GM21447 (cell line): ENCODE measurements at regions not wholly inside any gene's neighbourhood (a gene's known extent, or its start where the extent isn't known, plus 50 kb on each side); places are given as distances from the start of the nearest gene placed in this dataset.

Source experiments
- ATAC-seq: cut with Tn5 transposase; IDR thresholded peaks from one replicate; pipeline ENCODE4 v1.9.1; 2021; ENCODE audit not compliant: unreplicated experiment

- no peak for ATAC-seq
These were observed 263.5 kb downstream of the INSIG2 start for GRCh38 chr2:118351796-118352195.

DNA sequence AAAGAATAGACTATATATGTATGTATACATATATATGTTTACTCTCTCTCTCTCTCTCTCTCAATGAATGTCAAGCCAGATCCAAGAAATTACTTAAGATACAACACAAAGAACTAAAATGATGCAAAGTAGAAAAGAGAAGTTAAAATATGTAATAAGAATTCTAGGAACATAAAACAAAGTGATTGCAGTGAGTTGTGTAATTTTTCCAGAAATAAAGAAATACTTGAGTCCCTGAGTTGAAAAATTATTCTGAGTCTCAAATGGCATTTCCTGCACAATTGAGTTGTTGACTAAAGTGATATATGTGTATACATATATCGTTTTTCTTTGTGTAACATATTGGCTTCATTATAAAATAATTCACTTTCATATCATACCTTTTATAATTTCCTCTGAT is 262.4 kb downstream of the INSIG2 start:
- no peak for ATAC-seq

DNA sequence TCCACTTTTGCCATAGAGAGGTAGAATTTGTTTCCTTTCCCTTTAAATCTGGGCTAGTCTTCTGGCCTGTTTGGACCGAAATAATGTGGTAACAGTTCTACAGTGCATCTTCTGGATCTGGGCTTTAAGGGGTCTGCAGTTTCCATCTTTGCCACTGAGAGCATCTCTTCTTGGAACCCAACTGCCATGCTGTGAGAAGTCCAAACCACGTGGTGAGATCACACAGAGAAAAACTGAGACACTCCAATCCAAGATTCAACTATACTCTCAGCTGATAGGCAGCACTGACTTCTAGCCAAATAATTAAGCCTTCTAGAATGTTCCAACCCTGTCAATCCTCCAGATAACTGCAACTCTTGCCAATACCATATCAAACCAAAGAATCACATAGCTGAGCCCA is 261.1 kb downstream of the INSIG2 start:
- ATAC-seq: no peak

GRCh38 chr2:118348380-118349034 is 260.2 kb downstream of the INSIG2 start:
- ATAC-seq: no peak

DNA sequence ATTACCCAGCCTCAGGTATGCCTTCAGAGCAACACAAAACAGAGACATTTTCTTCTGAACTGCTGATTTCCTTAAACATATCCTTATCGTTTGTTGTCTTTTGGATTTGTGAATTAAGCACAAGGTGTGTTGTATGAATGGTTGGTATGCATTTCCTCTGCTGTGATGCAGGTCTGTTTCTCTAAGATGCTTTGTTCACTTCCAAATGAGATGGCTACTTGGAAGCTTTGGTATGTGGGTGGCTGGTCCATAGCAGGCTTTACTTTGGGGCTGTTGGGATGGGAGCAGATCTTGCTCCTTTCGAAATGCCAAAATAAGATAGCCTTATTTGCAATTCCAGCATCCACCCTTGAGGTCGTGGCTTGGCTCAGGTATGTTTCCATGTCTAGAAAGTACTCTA is 257.2 kb downstream of the INSIG2 start:
- ATAC-seq: no peak

- ATAC-seq: no peak
These were observed 251.8 kb downstream of the INSIG2 start for GRCh38 chr2:118340103-118340502.

- no peak for ATAC-seq
These were observed 251.1 kb downstream of the INSIG2 start for GRCh38 chr2:118339386-118339785.

DNA sequence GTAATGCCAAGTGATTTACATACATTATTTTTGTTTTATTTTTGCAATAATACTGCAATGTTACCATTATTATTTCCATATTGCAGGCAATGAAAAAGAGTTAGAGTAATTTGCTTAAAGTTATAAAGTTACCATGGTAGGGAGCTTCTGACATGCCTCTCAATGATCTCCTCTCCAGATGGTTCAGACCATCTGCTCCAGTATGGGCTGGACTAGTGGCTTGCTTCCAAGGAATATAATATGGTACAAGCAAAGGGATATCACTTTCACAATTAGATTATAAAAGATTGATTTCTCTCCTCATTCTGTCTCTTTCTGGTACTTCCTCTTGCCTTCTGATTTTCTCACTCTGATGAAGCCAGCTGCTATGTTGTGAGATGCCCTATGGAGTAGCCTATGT is 245.4 kb downstream of the INSIG2 start:
- ATAC-seq: no peak

GRCh38 chr2:118325321-118325955 is 237.2 kb downstream of the INSIG2 start:
- no peak for ATAC-seq

GRCh38 chr2:118322406-118322805 is 234.1 kb downstream of the INSIG2 start:
- no peak for ATAC-seq

DNA sequence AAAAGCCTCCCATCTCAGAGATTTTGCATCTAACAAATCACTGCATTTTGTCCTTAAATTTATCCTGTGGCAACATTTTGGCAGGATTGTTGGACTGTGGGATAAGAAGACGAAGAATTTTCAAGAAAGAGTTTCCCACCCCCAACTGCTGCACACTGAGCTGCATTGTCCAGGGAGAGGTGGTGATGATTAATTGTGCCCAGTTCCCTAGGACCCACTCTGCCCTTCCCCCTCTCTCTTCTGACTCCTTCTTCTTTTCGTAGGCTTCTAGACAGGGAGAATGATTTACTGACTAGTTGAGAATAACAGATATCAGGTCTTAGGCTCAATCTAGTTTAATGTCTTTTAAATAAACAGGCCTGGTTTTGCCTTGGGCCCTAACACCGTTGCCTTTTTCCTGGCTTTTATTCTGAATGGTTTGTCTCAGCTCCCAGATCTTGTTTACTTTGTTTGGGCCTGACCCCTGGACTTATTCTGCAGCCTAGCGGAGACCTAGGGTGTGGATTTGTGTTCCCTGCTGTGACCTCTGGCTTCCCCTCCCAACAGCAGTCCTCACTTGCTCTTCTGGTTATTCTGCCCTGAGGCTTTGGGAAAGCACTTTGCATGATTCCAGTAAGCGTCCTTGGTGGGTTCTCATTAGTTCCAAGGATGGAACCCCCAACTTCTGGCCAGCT is 233.3 kb downstream of the INSIG2 start:
- ATAC-seq: no peak

DNA sequence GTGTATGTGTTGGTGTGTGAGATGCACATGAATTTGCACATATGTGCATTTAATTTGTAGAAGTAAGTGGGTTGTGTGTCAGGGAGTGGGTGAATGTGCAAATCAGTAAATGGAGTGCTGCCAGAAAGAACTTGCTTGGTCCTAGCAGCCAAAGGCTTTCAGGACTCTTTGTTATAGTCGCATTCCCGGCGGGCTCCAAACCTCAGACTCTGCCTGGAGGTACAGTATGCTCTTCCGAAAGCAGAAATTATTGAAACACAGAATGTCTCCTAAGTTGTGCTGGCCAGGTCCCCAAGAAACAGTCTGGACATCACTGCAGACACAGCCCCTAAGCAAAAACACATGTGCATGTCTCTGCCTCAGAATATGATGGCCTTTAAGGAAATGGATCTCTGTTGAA is 232.4 kb downstream of the INSIG2 start:
- no peak for ATAC-seq

DNA sequence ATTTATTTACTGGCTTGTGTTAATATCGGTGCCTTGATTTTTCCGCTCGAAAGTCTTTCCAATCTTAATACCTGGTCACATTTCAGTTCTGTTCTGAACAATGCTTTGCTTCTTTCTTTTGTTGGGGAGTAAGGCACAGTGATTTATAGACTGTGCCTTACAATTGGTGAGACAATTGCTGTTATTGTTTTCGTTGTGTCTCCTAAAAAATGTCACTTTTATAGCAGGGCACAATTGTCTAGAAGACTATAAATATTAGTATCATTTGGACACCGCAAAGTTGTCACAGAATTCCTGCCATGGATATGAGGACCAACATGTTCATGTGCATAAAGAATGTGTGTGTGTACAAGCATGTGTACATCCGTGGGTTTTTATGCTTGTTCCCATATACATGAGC is 231.9 kb downstream of the INSIG2 start:
- ATAC-seq: no peak

DNA sequence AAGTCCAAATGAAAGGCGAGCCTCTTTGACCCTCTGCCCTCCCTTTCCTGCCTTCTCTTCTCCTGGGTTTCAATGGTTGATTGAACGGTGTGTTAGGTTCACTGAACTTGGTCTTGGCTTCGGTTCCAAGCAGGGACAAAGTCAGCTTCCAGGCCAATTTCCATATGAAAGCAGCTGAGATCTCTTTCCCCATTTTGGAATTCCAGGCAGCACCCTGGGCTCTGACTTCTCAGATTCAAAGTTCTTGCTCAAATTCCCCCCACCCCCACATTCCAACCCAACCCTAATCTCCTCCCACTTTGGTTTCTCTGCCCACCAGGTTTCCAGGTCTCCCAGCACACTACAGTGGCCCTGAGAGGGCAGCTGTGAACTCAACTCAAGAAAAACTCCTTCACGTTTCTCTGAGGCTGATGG is 231.0 kb downstream of the INSIG2 start:
- ATAC-seq: no peak

DNA sequence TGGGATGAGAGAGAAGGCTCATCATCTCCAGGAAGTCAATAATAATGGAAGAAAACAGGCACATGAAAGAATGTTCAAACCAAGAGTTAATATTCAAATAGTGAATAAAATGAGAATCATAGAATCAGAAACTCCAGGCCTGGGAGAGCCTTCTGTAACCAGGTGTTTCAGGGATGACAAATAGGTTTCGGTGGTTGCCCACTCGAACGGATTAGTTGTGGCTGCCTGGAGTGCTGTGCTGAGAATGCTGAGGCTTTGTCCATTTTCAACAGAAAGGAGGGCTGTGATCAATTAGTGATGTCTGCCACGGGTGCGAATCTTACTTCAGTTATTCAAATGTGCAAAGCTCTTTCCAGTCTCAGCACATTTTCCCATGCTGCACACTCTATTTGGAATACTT is 227.3 kb downstream of the INSIG2 start:
- no peak for ATAC-seq

GRCh38 chr2:118312969-118313756 is 224.9 kb downstream of the INSIG2 start:
- ATAC-seq: no peak

DNA sequence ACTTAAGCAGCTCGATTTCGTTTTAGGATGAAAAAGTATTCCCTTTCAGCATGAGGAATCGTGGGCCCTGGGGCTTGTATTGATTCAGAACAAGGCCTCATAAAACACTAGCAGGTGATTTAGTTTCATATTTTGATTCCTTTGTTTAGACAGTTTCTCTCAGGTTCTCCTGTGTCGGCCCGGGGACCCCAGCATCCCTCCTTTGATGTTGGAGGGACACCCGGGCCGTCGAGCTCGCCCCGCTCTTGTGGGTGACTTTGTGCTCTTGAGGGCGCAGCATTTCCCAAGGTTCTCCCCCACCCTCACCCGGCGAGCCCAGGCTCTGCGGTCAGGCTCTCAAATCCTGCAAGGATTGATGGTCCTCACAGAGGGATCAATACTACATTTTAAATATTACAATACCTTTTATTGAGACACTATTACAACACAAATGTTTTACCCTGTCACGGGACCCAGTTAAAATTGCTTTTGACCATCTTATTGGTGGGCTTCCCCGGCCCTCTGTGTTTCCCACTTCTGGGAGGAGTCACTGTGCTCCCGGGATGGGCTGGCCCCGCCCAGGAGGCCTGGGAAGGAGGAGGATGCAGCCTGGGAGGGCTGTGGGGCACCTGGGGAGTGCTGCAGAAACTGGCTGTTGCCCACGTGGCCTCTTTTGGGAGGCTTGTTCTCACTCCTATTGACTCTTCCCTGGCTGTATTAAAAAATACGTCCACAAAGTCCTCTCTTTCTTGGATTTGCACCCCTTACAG is 222.6 kb downstream of the INSIG2 start:
- no peak for ATAC-seq

GRCh38 chr2:118309946-118310680 is 221.8 kb downstream of the INSIG2 start:
- ATAC-seq: peak; percentile 57

DNA sequence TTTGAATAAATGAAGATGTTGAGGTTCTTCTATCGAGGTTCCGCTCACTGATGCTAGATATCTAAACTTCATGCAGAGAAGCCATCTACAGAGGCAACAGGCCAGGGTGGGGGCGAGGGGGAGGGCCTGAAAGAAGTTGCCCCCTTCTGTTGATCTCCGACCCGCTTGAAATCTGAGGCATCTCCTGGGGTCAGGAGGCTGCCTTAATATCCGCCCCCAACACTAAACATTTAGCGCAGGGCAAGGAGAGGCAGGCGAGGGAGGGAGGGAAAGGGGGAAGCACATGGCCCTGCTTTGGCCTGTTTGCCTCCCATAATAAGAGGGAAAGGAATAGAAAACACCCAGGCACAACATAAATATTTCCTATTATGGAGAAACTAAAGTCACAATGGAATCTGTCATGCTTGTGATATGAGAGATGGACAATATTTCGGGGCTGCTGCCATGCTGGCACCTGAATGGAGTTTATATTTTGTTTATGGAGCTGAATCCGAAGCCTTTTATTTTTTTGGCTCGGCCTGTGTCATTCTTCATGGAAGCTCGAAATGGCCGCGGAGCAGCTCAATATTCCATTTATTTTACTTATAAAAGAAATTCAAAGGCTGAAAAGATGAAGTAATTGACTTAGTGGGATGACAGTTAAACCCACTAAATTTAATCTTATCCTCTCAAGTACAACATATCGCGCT is 221.1 kb downstream of the INSIG2 start:
- no peak for ATAC-seq

- ATAC-seq: no peak
These were observed 219.6 kb downstream of the INSIG2 start for GRCh38 chr2:118307864-118308263.
